ENCODE measurements at regions not wholly inside any gene's neighbourhood (a gene's known extent, or its start where the extent isn't known, plus 50 kb on each side); places are given as distances from the start of the nearest gene placed in this dataset.

GRCh38 chr7:54179321-54180029 is 362.7 kb upstream of the VSTM2A start:
- TF ChIP-seq CTCF (IDR thresholded peaks at IDR 0.05 in 8 of 11, conservative IDR thresholded peaks at IDR 0.05 in 3 of 11) (no peak), POLR2AphosphoS5 (IDR thresholded peaks at IDR 0.05) (no peak)

Data from spleen (tissue), 7 donors.